HT1080 (cell line): ENCODE measurements at regions not wholly inside any gene's neighbourhood (a gene's known extent, or its start where the extent isn't known, plus 50 kb on each side); places are given as distances from the start of the nearest gene placed in this dataset.
"Not testable (repeated sequence)": the region's sequence is repeated elsewhere in the genome, so short reads cannot be mapped to it uniquely, and the experiment has no call there.

Source experiments
- DNase-seq: peaks from one replicate; pipeline ENCODE4 v3.0.0-alpha.2; 2015; ENCODE audit warnings: low read depth

- DNase-seq, result no peak
Measured at GRCh38 chr13:65829241-65830008, 1400.7 kb downstream of the PCDH9 start.

GRCh38 chr13:65826657-65827056 is 1403.5 kb downstream of the PCDH9 start:
- DNase-seq, result no peak

- DNase-seq, result no peak
Measured at GRCh38 chr13:65825039-65825438, 1405.1 kb downstream of the PCDH9 start.

GRCh38 chr13:65808061-65808460 is 1422.1 kb downstream of the PCDH9 start:
- peak; percentile 46 for DNase-seq

- DNase-seq, result no peak
Measured at GRCh38 chr13:65803530-65804392, 1426.4 kb downstream of the PCDH9 start.

- DNase-seq, result peak; percentile 8
Measured at GRCh38 chr13:65789815-65790214, 1440.3 kb downstream of the PCDH9 start.

GRCh38 chr13:65787082-65787481 is 1443.1 kb downstream of the PCDH9 start:
- DNase-seq, result peak; percentile 25

- no peak for DNase-seq
Measured at GRCh38 chr13:65784088-65784816, 1445.9 kb downstream of the PCDH9 start.

- no peak for DNase-seq
Measured at GRCh38 chr13:65783383-65783782, 1446.8 kb downstream of the PCDH9 start.

- not testable (repeated sequence) for DNase-seq
Measured at GRCh38 chr13:65771704-65772313, 1458.3 kb downstream of the PCDH9 start.

- no peak for DNase-seq
Measured at GRCh38 chr13:65768545-65768944, 1461.6 kb downstream of the PCDH9 start.

- no peak for DNase-seq
Measured at GRCh38 chr13:65763811-65764210, 1466.3 kb downstream of the PCDH9 start.

- DNase-seq, result no peak
Measured at GRCh38 chr13:65762012-65762411, 1468.1 kb downstream of the PCDH9 start.

- DNase-seq, result no peak
Measured at GRCh38 chr13:65756071-65756671, 1474.0 kb downstream of the PCDH9 start.

- DNase-seq, result no peak
Measured at GRCh38 chr13:65748227-65748626, 1481.9 kb downstream of the PCDH9 start.

GRCh38 chr13:65746406-65746921 is 1483.7 kb downstream of the PCDH9 start:
- no peak for DNase-seq

GRCh38 chr13:65744836-65745235 is 1485.3 kb downstream of the PCDH9 start:
- DNase-seq, result no peak

- DNase-seq, result no peak
Measured at GRCh38 chr13:65733110-65733509, 1497.0 kb downstream of the PCDH9 start.

- DNase-seq, result no peak
Measured at GRCh38 chr13:65727070-65727469, 1503.1 kb downstream of the PCDH9 start.

- no peak for DNase-seq
Measured at GRCh38 chr13:65725006-65725405, 1505.1 kb downstream of the PCDH9 start.

- DNase-seq, result peak; percentile 25
Measured at GRCh38 chr13:65724226-65724625, 1505.9 kb downstream of the PCDH9 start.
